HG03175 (cell line): ENCODE measurements at regions not wholly inside any gene's neighbourhood (a gene's known extent, or its start where the extent isn't known, plus 50 kb on each side); places are given as distances from the start of the nearest gene placed in this dataset.
A peak's percentile ranks its signal among the peaks of the same experiment; 100 is the strongest.
"Not testable (repeated sequence)": the region's sequence is repeated elsewhere in the genome, so short reads cannot be mapped to it uniquely, and the experiment has no call there.

Experiments
- ATAC-seq: cut with Tn5 transposase; IDR thresholded peaks from one replicate; pipeline ENCODE4 v1.9.1; 2021; ENCODE audit warnings: mild to moderate bottlenecking, moderate library complexity; ENCODE audit not compliant: unreplicated experiment

- not testable (repeated sequence) for ATAC-seq
These were observed 359.8 kb downstream of the FOXD4L6 start for GRCh38 chr9:40768646-40769198.

DNA sequence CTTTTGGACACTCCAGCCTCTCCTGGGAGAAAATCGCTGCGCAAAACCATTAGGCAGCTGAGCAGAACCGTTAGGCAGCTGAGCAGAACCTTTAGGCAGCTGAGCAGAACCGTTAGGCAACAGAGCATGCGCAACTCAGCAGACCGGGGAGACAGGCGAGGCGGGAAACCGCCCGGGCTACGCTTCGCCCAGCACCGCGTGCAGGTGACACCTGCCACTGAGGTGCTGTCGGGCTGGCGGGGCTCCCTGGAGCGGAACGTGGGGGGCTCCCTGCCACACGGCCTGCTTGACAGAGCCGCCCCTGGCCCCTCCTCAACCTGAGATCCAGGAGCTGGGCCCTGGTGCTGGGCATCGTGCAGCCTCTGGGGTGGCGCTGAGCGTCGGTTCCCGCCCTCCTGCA is 360.3 kb downstream of the FOXD4L6 start:
- ATAC-seq: not testable (repeated sequence)

- not testable (repeated sequence) for ATAC-seq
These were observed 373.5 kb downstream of the FOXD4L6 start for GRCh38 chr9:40754957-40755356.

DNA sequence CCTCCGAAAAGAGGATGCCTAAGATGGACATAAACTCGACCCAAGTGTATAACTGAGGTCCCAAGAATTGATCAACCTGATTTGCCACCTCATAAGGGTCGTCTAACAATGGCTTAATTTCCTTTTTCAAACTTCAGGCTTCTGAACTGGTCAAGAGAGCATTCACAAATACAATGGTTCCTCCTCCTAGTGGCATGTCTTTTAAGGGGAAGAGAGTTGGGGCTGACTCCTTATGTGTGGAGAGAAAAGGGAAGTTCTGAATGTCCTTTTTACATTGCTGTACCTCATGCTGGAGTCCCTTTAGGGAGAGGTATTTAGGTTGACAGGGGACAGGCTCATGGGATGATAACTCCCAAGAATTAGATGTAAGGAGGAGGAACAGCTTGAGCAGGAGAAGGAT is 375.2 kb downstream of the FOXD4L6 start:
- not testable (repeated sequence) for ATAC-seq

DNA sequence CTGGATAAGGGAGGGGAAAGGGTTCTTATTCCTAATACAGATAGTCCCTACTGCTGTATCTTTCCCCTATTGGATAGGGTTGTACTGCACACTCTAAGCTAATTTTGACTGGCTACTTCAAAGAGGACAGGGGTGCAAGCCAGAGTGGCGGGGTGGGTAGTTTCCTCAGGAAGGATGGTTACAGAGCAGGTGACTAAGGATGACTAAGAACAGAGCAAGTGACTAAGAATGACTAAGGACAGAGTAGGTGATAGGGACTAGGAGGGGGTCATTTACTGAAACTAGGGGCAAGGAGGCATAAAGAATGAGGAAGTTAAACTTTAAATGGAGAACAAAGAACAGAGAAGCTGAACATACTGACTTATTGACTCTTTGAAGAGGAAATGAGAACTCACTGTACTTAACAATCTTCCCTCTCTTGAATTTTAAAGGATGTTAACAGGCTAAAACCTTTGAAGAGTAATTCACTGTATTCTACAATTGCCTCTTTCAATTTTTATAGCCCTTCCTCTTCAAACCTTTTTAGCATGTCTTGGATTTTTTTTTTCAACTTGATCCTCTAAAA is 381.5 kb downstream of the FOXD4L6 start:
- peak; percentile 45 for ATAC-seq
